ENCODE measurements at regions not wholly inside any gene's neighbourhood (a gene's known extent, or its start where the extent isn't known, plus 50 kb on each side); places are given as distances from the start of the nearest gene placed in this dataset.

GRCh38 chr6:100163035-100163434 lies 169.0 kb upstream of the MCHR2 start:
- Mint-ChIP-seq H3K36me3 (ENCODE audit: low read depth) (no peaks in the 10 kb centered on the region), H3K4me3 (no peak overlapping the region), H3K9me3 (no peaks in the 10 kb centered on the region), H3K4me1 (ENCODE audit: low read depth) (no peaks in the 10 kb centered on the region), H3K27me3 (ENCODE audit: insufficient read depth) (peaks cover 14% of the 10 kb centered on the region), H3K27ac (no peak overlapping the region)
- no peak for DNase-seq (ENCODE audit: low spot score)
- intact Hi-C loops (cut with micrococcal nuclease): no loop called here

DNA sequence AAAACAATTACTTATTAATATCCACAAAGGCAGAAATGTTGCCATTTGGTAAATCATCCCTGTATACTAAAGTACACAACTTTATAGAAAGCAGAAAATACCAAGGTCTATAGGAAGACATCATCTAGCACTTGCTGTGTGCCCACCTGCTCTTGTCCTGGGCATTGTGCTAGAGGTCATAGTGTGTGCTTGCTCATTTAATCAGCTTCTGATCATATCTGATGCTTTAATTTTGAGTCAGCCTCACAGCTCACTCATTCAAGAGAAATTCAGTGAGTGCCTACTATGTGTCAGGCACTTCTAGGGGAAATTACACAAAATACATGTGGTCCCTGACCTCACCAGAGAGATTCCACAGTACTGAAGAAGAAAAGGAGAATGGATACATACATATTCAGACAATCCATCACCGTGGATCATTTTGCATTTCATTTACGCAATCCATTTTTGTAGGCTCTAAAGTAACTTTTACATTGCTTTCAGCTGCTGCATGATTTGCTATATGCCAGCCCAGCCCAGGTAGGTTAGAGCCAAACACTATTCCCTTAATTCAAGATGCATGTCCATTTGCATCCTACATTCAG lies 167.9 kb upstream of the MCHR2 start:
- H3K27ac Mint-ChIP-seq: no peak overlapping the region
- no peak for DNase-seq (ENCODE audit: low spot score)
- no peaks in the 10 kb centered on the region for H3K9me3 Mint-ChIP-seq
- H3K27me3 Mint-ChIP-seq (ENCODE audit: insufficient read depth): peaks cover 14% of the 10 kb centered on the region
- no peaks in the 10 kb centered on the region for H3K4me1 Mint-ChIP-seq (ENCODE audit: low read depth)
- H3K36me3 Mint-ChIP-seq (ENCODE audit: low read depth): no peaks in the 10 kb centered on the region
- H3K4me3 Mint-ChIP-seq: no peak overlapping the region
- intact Hi-C loops (cut with micrococcal nuclease): no loop called here

- peaks cover 14% of the 10 kb centered on the region for H3K27me3 Mint-ChIP-seq (ENCODE audit: insufficient read depth)
- no peaks in the 10 kb centered on the region for H3K36me3 Mint-ChIP-seq (ENCODE audit: low read depth)
- H3K4me1 Mint-ChIP-seq (ENCODE audit: low read depth): no peaks in the 10 kb centered on the region
- no peaks in the 10 kb centered on the region for H3K9me3 Mint-ChIP-seq
- H3K27ac Mint-ChIP-seq: no peak overlapping the region
- DNase-seq (ENCODE audit: low spot score): no peak
- intact Hi-C loops (cut with micrococcal nuclease): no loop called here
- no peak overlapping the region for H3K4me3 Mint-ChIP-seq
These were observed 166.9 kb upstream of the MCHR2 start for GRCh38 chr6:100160930-100161329.

- H3K9me3 Mint-ChIP-seq: no peaks in the 10 kb centered on the region
- H3K36me3 Mint-ChIP-seq (ENCODE audit: low read depth): no peaks in the 10 kb centered on the region
- intact Hi-C loops (cut with micrococcal nuclease): no loop called here
- H3K27ac Mint-ChIP-seq: no peak overlapping the region
- H3K4me1 Mint-ChIP-seq (ENCODE audit: low read depth): no peaks in the 10 kb centered on the region
- peaks cover 2% of the 10 kb centered on the region for H3K27me3 Mint-ChIP-seq (ENCODE audit: insufficient read depth)
- no peak overlapping the region for H3K4me3 Mint-ChIP-seq
- DNase-seq (ENCODE audit: low spot score): no peak
These were observed 161.1 kb upstream of the MCHR2 start for GRCh38 chr6:100155141-100155540.

- intact Hi-C loops (cut with micrococcal nuclease): no loop called here
- Mint-ChIP-seq H3K27me3 (ENCODE audit: insufficient read depth) (no peaks in the 10 kb centered on the region), H3K9me3 (no peaks in the 10 kb centered on the region), H3K36me3 (ENCODE audit: low read depth) (no peaks in the 10 kb centered on the region), H3K4me3 (no peak overlapping the region), H3K27ac (no peak overlapping the region), H3K4me1 (ENCODE audit: low read depth) (no peaks in the 10 kb centered on the region)
- DNase-seq (ENCODE audit: low spot score): no peak
These were observed 159.7 kb upstream of the MCHR2 start for GRCh38 chr6:100153636-100154275.

DNA sequence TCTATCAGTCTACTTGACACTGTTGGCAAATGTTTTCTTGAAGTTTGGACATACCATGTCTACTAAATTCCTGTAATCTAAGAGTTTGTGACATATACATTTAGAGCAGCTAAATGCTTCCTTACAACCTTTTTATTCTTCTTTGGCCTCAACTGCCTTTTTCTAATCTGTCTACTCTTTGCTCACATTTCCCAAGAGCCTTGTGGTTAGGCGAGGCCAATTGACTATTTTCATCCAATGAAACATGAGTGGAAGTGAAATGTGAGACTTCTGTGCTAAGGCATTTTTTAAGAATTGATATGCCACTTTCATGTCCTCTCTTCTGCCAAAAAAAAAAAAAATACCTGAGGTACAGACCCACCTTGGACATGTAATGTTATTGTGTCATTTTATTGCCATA lies 158.2 kb upstream of the MCHR2 start:
- no peaks in the 10 kb centered on the region for H3K4me1 Mint-ChIP-seq (ENCODE audit: low read depth)
- no peaks in the 10 kb centered on the region for H3K36me3 Mint-ChIP-seq (ENCODE audit: low read depth)
- DNase-seq (ENCODE audit: low spot score): no peak
- no peaks in the 10 kb centered on the region for H3K9me3 Mint-ChIP-seq
- no peaks in the 10 kb centered on the region for H3K27me3 Mint-ChIP-seq (ENCODE audit: insufficient read depth)
- no peak overlapping the region for H3K4me3 Mint-ChIP-seq
- H3K27ac Mint-ChIP-seq: no peak overlapping the region
- intact Hi-C loops (cut with micrococcal nuclease): no loop called here

- Mint-ChIP-seq H3K27ac (no peak overlapping the region), H3K4me1 (ENCODE audit: low read depth) (no peaks in the 10 kb centered on the region), H3K27me3 (ENCODE audit: insufficient read depth) (peaks cover 11% of the 10 kb centered on the region), H3K36me3 (ENCODE audit: low read depth) (no peaks in the 10 kb centered on the region), H3K9me3 (no peaks in the 10 kb centered on the region), H3K4me3 (no peak overlapping the region)
- no peak for DNase-seq (ENCODE audit: low spot score)
- intact Hi-C loops (cut with micrococcal nuclease): no loop called here
These were observed 151.0 kb upstream of the MCHR2 start for GRCh38 chr6:100144991-100145390.

- no peak overlapping the region for H3K27ac Mint-ChIP-seq
- DNase-seq (ENCODE audit: low spot score): no peak
- H3K4me3 Mint-ChIP-seq: no peak overlapping the region
- H3K36me3 Mint-ChIP-seq (ENCODE audit: low read depth): peaks cover 2% of the 10 kb centered on the region
- no peaks in the 10 kb centered on the region for H3K9me3 Mint-ChIP-seq
- intact Hi-C loops (cut with micrococcal nuclease): no loop called here
- peaks cover 2% of the 10 kb centered on the region for H3K27me3 Mint-ChIP-seq (ENCODE audit: insufficient read depth)
- H3K4me1 Mint-ChIP-seq (ENCODE audit: low read depth): peaks cover 6% of the 10 kb centered on the region
These were observed 144.5 kb upstream of the MCHR2 start for GRCh38 chr6:100138346-100139022.

- H3K4me1 Mint-ChIP-seq (ENCODE audit: low read depth): peaks cover 6% of the 10 kb centered on the region
- DNase-seq (ENCODE audit: low spot score): no peak
- H3K9me3 Mint-ChIP-seq: no peaks in the 10 kb centered on the region
- no peak overlapping the region for H3K4me3 Mint-ChIP-seq
- peaks cover 2% of the 10 kb centered on the region for H3K27me3 Mint-ChIP-seq (ENCODE audit: insufficient read depth)
- intact Hi-C loops (cut with micrococcal nuclease): no loop called here
- no peak overlapping the region for H3K27ac Mint-ChIP-seq
- peaks cover 2% of the 10 kb centered on the region for H3K36me3 Mint-ChIP-seq (ENCODE audit: low read depth)
These were observed 143.7 kb upstream of the MCHR2 start for GRCh38 chr6:100137759-100138158.

- no peaks in the 10 kb centered on the region for H3K27me3 Mint-ChIP-seq (ENCODE audit: insufficient read depth)
- intact Hi-C loops (cut with micrococcal nuclease): no loop called here
- DNase-seq (ENCODE audit: low spot score): no peak
- H3K4me3 Mint-ChIP-seq: no peak overlapping the region
- peaks cover 13% of the 10 kb centered on the region for H3K4me1 Mint-ChIP-seq (ENCODE audit: low read depth)
- no peaks in the 10 kb centered on the region for H3K9me3 Mint-ChIP-seq
- peaks cover 2% of the 10 kb centered on the region for H3K36me3 Mint-ChIP-seq (ENCODE audit: low read depth)
- H3K27ac Mint-ChIP-seq: no peak overlapping the region
These were observed 142.6 kb upstream of the MCHR2 start for GRCh38 chr6:100136590-100136989.

DNA sequence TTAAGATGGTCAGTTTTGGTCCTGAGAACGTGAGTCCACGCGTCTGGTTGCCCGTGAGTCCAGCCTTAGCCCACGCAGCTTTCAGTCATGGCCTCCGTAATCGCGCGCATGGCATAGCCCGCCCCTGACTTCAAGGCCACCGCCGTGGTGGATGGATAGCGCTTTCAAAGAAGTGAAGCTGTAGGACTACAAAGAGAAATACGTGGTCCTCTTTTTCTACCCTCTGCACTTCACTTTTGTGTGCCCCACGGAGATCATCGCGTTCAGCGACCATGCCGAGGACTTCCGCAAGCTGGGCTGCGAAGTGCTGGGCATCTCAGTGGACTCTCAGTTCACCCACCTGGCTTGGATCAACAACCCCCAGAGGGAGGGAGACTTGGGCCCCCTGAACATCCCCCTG lies 142.0 kb upstream of the MCHR2 start:
- intact Hi-C loops (cut with micrococcal nuclease): no loop called here
- H3K27ac Mint-ChIP-seq: no peak overlapping the region
- peaks cover 13% of the 10 kb centered on the region for H3K4me1 Mint-ChIP-seq (ENCODE audit: low read depth)
- H3K27me3 Mint-ChIP-seq (ENCODE audit: insufficient read depth): no peaks in the 10 kb centered on the region
- no peak for DNase-seq (ENCODE audit: low spot score)
- no peak overlapping the region for H3K4me3 Mint-ChIP-seq
- peaks cover 2% of the 10 kb centered on the region for H3K36me3 Mint-ChIP-seq (ENCODE audit: low read depth)
- peaks cover 5% of the 10 kb centered on the region for H3K9me3 Mint-ChIP-seq

- H3K27ac Mint-ChIP-seq: no peak overlapping the region
- peaks cover 9% of the 10 kb centered on the region for H3K9me3 Mint-ChIP-seq
- H3K4me1 Mint-ChIP-seq (ENCODE audit: low read depth): peaks cover 13% of the 10 kb centered on the region
- H3K27me3 Mint-ChIP-seq (ENCODE audit: insufficient read depth): no peaks in the 10 kb centered on the region
- intact Hi-C loops (cut with micrococcal nuclease): no loop called here
- no peak overlapping the region for H3K4me3 Mint-ChIP-seq
- no peak for DNase-seq (ENCODE audit: low spot score)
- H3K36me3 Mint-ChIP-seq (ENCODE audit: low read depth): peaks cover 2% of the 10 kb centered on the region
These were observed 140.7 kb upstream of the MCHR2 start for GRCh38 chr6:100134703-100135102.

DNA sequence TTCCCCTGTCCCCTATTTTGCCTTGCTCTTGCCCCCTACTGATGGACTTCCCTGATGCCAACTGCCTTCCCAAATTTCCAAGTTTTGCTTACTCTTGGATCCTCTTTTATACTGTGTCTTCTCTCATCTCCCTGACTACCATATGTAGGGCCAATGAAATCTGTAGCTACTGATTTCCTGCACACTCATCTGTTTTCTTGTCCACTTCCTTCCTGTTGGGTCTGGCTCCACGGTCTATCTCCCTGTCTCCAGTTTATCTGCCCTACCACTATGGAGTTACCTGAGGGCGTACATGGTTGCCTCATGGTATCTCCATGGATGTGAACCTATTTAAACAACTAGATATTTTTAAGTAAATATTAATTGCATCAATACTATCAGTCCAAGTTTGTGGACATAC lies 140.3 kb upstream of the MCHR2 start:
- peaks cover 9% of the 10 kb centered on the region for H3K9me3 Mint-ChIP-seq
- DNase-seq (ENCODE audit: low spot score): no peak
- peaks cover 2% of the 10 kb centered on the region for H3K36me3 Mint-ChIP-seq (ENCODE audit: low read depth)
- H3K4me3 Mint-ChIP-seq: no peak overlapping the region
- H3K27ac Mint-ChIP-seq: no peak overlapping the region
- intact Hi-C loops (cut with micrococcal nuclease): no loop called here
- no peaks in the 10 kb centered on the region for H3K27me3 Mint-ChIP-seq (ENCODE audit: insufficient read depth)
- peaks cover 13% of the 10 kb centered on the region for H3K4me1 Mint-ChIP-seq (ENCODE audit: low read depth)

Measured in activated T-helper 1 cell treated with anti-CD3 and anti-CD28 coated beads, Interleukin-12 subunit alpha, Interleukin-12 subunit beta, Interleukin-2, Interleukin-4 antibody, amounts not matched to agents 30 ng/mL and 10 ng/mL and 1 ng/mL, durations not matched to agents 14 hours and 24 hours and 36 hours (primary cell).